K562 (cell line): ENCODE measurements at regions not wholly inside any gene's neighbourhood (a gene's known extent, or its start where the extent isn't known, plus 50 kb on each side); places are given as distances from the start of the nearest gene placed in this dataset.

ENCODE experiments used
- CHD4 ChIP-seq: fragments of 200-600 bp; sonication (generic); IDR thresholded peaks from 3 replicates; pipeline ENCODE4 v1.6.1; 2012; ENCODE audit warnings: low read depth, mild to moderate bottlenecking, mixed read lengths, low read length, inconsistent platforms; ENCODE audit not compliant: insufficient read depth, insufficient replicate concordance, poor library complexity, severe bottlenecking
- COPS2 ChIP-seq: fragments of 450-650 bp; conservative IDR thresholded peaks from 2 replicates; pipeline ENCODE4 v1.6.1; 2016; ENCODE audit warnings: mild to moderate bottlenecking, moderate library complexity
- ETV1 ChIP-seq: fragments of 450-650 bp; conservative IDR thresholded peaks from 2 replicates; pipeline ENCODE4 v1.6.1; 2016; ENCODE audit warnings: missing genetic modification characterization, control low read depth, low read depth, missing compliant biosample characterization
- HDAC2 ChIP-seq: fragments of 450-650 bp; IDR thresholded peaks from 2 replicates; pipeline ENCODE4 v1.6.1; 2016; ENCODE audit warnings: mild to moderate bottlenecking
- HDAC8 ChIP-seq: fragments of 450-650 bp; IDR thresholded peaks from 2 replicates; pipeline ENCODE4 v1.6.1; 2016; ENCODE audit warnings: mild to moderate bottlenecking, missing genetic modification characterization, moderate library complexity, missing compliant biosample characterization
- RFX1 ChIP-seq: fragments of 450-650 bp; IDR thresholded peaks from 2 replicates; pipeline ENCODE4 v1.6.1; 2016; ENCODE audit warnings: mild to moderate bottlenecking, moderate library complexity
- RUNX1 ChIP-seq: sonication (generic); IDR thresholded peaks from 2 replicates; pipeline ENCODE4 v1.6.1; 2016; ENCODE audit warnings: antibody characterized with exemption, low read depth
- SRSF9 ChIP-seq: fragments of 200-400 bp; formaldehyde crosslinking; IDR thresholded peaks from 2 replicates; pipeline ENCODE4 v1.6.1; 2017; ENCODE audit warnings: low read depth, low read length, borderline replicate concordance
- USF2 ChIP-seq: sonication (generic); formaldehyde crosslinking; IDR thresholded peaks from 2 replicates; pipeline ENCODE4 v1.5.0; 2020; ENCODE audit warnings: missing genetic modification reagents
- ZNF274 ChIP-seq: IDR thresholded peaks from 2 replicates; pipeline ENCODE4 v1.6.1; 2011; ENCODE audit warnings: low read depth, mild to moderate bottlenecking, low read length, moderate library complexity, borderline replicate concordance
- ZZZ3 ChIP-seq: fragments of 450-650 bp; IDR thresholded peaks from 2 replicates; pipeline ENCODE4 v1.6.1; 2016; ENCODE audit warnings: antibody characterized with exemption, mild to moderate bottlenecking, moderate library complexity
- TF ChIP-seq, protein P1 (sequence below): fragments of 450-650 bp; IDR thresholded peaks from 2 replicates; pipeline ENCODE4 v1.6.1; 2016; ENCODE audit warnings: mild to moderate bottlenecking, moderate library complexity
- TF ChIP-seq, protein P2 (sequence below): fragments of 250-450 bp; sonication (Bioruptor Pico); IDR thresholded peaks from 2 replicates; pipeline ENCODE4 v1.9.0; 2021; ENCODE audit warnings: mild to moderate bottlenecking, inconsistent platforms

GRCh38 chr6:13873288-13874190, 51.2 kb upstream of the RNF182 start (continued):
- TF ChIP-seq, protein P1, sequence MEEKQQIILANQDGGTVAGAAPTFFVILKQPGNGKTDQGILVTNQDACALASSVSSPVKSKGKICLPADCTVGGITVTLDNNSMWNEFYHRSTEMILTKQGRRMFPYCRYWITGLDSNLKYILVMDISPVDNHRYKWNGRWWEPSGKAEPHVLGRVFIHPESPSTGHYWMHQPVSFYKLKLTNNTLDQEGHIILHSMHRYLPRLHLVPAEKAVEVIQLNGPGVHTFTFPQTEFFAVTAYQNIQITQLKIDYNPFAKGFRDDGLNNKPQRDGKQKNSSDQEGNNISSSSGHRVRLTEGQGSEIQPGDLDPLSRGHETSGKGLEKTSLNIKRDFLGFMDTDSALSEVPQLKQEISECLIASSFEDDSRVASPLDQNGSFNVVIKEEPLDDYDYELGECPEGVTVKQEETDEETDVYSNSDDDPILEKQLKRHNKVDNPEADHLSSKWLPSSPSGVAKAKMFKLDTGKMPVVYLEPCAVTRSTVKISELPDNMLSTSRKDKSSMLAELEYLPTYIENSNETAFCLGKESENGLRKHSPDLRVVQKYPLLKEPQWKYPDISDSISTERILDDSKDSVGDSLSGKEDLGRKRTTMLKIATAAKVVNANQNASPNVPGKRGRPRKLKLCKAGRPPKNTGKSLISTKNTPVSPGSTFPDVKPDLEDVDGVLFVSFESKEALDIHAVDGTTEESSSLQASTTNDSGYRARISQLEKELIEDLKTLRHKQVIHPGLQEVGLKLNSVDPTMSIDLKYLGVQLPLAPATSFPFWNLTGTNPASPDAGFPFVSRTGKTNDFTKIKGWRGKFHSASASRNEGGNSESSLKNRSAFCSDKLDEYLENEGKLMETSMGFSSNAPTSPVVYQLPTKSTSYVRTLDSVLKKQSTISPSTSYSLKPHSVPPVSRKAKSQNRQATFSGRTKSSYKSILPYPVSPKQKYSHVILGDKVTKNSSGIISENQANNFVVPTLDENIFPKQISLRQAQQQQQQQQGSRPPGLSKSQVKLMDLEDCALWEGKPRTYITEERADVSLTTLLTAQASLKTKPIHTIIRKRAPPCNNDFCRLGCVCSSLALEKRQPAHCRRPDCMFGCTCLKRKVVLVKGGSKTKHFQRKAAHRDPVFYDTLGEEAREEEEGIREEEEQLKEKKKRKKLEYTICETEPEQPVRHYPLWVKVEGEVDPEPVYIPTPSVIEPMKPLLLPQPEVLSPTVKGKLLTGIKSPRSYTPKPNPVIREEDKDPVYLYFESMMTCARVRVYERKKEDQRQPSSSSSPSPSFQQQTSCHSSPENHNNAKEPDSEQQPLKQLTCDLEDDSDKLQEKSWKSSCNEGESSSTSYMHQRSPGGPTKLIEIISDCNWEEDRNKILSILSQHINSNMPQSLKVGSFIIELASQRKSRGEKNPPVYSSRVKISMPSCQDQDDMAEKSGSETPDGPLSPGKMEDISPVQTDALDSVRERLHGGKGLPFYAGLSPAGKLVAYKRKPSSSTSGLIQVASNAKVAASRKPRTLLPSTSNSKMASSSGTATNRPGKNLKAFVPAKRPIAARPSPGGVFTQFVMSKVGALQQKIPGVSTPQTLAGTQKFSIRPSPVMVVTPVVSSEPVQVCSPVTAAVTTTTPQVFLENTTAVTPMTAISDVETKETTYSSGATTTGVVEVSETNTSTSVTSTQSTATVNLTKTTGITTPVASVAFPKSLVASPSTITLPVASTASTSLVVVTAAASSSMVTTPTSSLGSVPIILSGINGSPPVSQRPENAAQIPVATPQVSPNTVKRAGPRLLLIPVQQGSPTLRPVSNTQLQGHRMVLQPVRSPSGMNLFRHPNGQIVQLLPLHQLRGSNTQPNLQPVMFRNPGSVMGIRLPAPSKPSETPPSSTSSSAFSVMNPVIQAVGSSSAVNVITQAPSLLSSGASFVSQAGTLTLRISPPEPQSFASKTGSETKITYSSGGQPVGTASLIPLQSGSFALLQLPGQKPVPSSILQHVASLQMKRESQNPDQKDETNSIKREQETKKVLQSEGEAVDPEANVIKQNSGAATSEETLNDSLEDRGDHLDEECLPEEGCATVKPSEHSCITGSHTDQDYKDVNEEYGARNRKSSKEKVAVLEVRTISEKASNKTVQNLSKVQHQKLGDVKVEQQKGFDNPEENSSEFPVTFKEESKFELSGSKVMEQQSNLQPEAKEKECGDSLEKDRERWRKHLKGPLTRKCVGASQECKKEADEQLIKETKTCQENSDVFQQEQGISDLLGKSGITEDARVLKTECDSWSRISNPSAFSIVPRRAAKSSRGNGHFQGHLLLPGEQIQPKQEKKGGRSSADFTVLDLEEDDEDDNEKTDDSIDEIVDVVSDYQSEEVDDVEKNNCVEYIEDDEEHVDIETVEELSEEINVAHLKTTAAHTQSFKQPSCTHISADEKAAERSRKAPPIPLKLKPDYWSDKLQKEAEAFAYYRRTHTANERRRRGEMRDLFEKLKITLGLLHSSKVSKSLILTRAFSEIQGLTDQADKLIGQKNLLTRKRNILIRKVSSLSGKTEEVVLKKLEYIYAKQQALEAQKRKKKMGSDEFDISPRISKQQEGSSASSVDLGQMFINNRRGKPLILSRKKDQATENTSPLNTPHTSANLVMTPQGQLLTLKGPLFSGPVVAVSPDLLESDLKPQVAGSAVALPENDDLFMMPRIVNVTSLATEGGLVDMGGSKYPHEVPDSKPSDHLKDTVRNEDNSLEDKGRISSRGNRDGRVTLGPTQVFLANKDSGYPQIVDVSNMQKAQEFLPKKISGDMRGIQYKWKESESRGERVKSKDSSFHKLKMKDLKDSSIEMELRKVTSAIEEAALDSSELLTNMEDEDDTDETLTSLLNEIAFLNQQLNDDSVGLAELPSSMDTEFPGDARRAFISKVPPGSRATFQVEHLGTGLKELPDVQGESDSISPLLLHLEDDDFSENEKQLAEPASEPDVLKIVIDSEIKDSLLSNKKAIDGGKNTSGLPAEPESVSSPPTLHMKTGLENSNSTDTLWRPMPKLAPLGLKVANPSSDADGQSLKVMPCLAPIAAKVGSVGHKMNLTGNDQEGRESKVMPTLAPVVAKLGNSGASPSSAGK, result peak; percentile 100
- TF ChIP-seq ZZZ3, result no peak
- no peak for TF ChIP-seq RFX1
- TF ChIP-seq, protein P2, sequence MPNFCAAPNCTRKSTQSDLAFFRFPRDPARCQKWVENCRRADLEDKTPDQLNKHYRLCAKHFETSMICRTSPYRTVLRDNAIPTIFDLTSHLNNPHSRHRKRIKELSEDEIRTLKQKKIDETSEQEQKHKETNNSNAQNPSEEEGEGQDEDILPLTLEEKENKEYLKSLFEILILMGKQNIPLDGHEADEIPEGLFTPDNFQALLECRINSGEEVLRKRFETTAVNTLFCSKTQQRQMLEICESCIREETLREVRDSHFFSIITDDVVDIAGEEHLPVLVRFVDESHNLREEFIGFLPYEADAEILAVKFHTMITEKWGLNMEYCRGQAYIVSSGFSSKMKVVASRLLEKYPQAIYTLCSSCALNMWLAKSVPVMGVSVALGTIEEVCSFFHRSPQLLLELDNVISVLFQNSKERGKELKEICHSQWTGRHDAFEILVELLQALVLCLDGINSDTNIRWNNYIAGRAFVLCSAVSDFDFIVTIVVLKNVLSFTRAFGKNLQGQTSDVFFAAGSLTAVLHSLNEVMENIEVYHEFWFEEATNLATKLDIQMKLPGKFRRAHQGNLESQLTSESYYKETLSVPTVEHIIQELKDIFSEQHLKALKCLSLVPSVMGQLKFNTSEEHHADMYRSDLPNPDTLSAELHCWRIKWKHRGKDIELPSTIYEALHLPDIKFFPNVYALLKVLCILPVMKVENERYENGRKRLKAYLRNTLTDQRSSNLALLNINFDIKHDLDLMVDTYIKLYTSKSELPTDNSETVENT, result no peak
- TF ChIP-seq RUNX1, result no peak
- peak; percentile 47; the same call in 1 of the 2 replicates for TF ChIP-seq ETV1
- TF ChIP-seq SRSF9, result no peak
- no peak; the same call in 1 of the 2 replicates for TF ChIP-seq HDAC2
- TF ChIP-seq ZNF274, result no peak
- no peak; the same call in 1 of the 2 replicates for TF ChIP-seq HDAC8 (tag)
- no peak for TF ChIP-seq USF2
- peak; percentile 70 for TF ChIP-seq CHD4
- TF ChIP-seq COPS2, result no peak
